ENCODE measurements at regions not wholly inside any gene's neighbourhood (a gene's known extent, or its start where the extent isn't known, plus 50 kb on each side); places are given as distances from the start of the nearest gene placed in this dataset.

- TF ChIP-seq CTCF (IDR thresholded peaks at IDR 0.05) (no peak), POLR2A (IDR thresholded peaks at IDR 0.05) (no peak)
These were observed 109.6 kb upstream of the KIT start for GRCh38 chr4:54548098-54548620.

Data from upper lobe of left lung (tissue), 4 donors.